GM13976 (cell line): ENCODE measurements at regions not wholly inside any gene's neighbourhood (a gene's known extent, or its start where the extent isn't known, plus 50 kb on each side); places are given as distances from the start of the nearest gene placed in this dataset.

Experiments used
- DNase-seq: peaks from one replicate; pipeline ENCODE4 v3.0.0; 2012; ENCODE audit warnings: low spot score
- in situ Hi-C: fragments of 300-500 bp; cut with MboI; formaldehyde crosslinking; loops from one replicate; pipeline ENCODE4 v1.12.0; 2022; ENCODE audit warnings: low sequenced_read_pairs, mixed read lengths, inconsistent platforms; ENCODE audit not compliant: unreplicated experiment
- TF ChIP-seq, protein P1 (sequence below): IDR thresholded peaks from 2 replicates; pipeline ENCODE4 v1.5.1; 2012; ENCODE audit warnings: borderline replicate concordance, mild to moderate bottlenecking; ENCODE audit not compliant: insufficient read depth; ENCODE audit errors: extremely low read depth, missing control alignments, control extremely low read depth

DNA sequence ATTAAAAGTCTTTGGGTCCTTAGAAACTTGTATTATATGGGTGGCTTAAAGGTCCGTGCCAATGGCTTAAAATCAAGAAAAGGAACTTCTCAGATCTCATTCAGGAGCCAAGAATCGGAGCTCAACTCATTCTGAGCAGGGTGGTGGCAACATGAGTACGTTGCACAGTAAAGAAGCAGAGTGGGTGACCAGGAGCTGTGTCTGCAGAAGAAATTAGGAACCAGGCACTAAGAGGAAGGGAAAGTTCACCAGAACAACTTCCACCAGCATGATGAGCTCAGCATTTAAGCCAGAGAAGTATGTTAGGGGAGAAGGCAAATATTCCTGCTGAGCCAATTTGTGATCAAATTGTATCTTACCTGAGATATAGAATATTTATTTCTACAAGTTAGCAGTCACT, 236.0 kb upstream of the NRP1 start:
- in situ Hi-C loops = no loop called here
- TF ChIP-seq, protein P1, sequence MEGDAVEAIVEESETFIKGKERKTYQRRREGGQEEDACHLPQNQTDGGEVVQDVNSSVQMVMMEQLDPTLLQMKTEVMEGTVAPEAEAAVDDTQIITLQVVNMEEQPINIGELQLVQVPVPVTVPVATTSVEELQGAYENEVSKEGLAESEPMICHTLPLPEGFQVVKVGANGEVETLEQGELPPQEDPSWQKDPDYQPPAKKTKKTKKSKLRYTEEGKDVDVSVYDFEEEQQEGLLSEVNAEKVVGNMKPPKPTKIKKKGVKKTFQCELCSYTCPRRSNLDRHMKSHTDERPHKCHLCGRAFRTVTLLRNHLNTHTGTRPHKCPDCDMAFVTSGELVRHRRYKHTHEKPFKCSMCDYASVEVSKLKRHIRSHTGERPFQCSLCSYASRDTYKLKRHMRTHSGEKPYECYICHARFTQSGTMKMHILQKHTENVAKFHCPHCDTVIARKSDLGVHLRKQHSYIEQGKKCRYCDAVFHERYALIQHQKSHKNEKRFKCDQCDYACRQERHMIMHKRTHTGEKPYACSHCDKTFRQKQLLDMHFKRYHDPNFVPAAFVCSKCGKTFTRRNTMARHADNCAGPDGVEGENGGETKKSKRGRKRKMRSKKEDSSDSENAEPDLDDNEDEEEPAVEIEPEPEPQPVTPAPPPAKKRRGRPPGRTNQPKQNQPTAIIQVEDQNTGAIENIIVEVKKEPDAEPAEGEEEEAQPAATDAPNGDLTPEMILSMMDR = no peak

DNA sequence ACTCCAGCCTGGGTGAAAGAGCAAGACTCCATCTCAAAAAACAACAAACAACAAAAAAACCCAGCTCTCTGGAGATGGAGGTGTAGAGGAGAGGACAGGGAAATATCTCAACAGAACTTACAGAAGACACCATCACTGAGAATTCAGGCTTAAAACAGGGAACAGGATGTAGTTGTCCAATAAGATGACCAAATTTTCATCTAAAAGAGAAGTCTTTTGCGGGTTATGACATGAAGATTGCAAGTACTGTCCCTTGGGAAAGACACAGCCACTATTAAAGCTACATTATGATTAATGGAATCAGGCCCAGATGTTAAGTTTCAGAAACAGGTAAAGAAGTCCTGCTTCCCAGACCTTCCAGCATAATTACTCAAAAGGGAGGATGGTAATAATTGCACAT, 235.2 kb upstream of the NRP1 start:
- TF ChIP-seq, protein P1 = no peak
- in situ Hi-C loops = no loop called here
- no peak for DNase-seq

More for the DNA sequence above, 236.0 kb upstream of the NRP1 start:
- DNase-seq = no peak

DNA sequence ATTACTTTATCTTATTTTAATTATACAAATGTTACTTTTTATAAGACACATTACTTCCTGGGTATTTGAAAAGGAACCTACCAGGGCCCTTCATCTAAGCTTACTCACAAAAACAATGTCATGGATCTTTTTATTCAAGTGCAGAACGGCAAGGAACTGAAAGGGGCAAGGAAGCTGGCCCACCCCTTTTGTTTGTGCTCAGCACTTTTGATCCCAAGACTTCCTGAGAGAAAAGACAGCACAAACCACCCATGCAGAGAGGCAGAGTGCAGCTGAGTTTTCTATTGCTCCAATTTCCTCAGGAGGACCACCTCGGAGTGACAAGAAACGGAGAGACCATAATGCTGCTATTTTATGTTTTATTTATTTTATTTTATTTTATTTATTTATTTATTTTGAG, 232.0 kb upstream of the NRP1 start:
- in situ Hi-C loops = no loop called here
- TF ChIP-seq, protein P1 = no peak
- DNase-seq = no peak

DNA sequence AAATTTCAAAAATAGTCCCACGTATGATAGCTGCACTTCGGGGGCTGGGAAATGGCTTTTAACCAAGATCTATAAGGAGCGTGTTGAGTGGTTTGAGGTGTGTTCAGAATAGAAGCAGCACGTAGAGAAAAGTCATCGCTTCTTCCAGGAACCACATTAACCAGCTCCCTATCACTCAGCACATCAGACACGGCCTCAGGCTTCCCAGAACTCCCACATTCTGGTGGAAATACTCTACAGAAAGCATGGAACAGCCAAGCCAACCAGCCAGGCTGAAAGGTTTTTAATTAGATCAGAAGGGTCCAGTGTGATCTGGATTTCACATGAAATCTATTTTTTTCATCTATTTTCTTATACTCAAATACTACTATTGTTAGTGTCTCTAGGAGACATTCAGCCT, 231.5 kb upstream of the NRP1 start:
- DNase-seq = no peak
- in situ Hi-C loops = no loop called here
- TF ChIP-seq, protein P1 = no peak

DNA sequence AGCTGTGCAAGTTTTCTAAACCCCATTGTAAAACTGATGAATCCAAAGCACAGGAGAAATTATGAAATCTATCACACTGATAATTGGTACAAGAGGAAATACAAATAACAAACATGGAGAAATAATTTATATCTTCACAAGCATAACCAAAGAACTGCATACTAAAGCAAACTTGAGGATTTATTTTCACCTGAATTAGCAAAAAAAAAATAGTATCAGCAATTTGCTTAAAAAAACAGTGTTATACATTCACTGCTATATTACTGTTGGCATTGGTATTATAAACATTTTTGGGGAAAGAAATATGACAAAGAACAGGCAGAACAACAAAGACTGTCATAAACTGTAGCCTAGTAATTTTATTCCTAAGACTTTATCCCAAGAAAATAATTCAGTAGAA, 230.8 kb upstream of the NRP1 start:
- in situ Hi-C loops = no loop called here

DNA sequence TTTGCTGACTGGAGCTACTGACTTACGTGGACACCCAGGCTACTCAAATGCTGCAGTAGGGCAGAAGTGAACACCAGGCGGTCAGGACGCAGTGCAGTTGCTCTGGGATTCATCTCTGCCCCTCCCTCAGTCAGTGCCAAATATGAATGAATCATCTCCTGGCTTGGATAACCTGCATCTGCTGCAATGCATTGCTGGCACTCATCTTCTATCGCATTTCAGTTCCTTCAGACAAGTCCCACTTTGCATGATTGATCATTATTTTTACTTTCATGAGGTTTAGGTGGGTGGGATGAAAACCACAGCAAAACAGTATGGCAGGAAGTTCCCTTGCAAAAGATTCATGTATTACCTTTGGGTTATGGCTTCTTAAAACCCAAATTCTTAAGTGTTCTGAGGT, 224.6 kb upstream of the NRP1 start:
- DNase-seq = no peak
- TF ChIP-seq, protein P1 = no peak
- in situ Hi-C loops = no loop called here

More for the DNA sequence above, 230.8 kb upstream of the NRP1 start:
- DNase-seq = no peak
- TF ChIP-seq, protein P1 = no peak

DNA sequence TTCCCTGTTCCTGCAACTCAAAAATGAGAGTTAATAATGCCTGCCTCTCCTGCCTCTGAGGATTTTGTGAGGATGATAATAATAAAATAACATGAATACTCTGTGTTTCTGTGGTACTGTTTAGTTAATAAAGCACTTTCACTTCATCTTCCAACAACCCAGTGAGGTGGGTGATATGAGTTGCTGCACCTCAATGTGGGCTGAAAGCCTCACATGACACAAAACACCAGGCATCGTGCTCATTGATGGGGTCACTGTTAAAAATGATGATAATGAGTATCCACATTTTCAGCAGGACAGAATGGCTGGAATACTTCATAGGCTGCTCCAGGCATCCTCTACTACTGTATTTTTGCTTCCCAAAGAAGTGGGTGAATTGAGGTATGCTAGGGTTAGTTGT, 222.8 kb upstream of the NRP1 start:
- in situ Hi-C loops = no loop called here
- no peak for DNase-seq
- TF ChIP-seq, protein P1 = no peak
